Smooth muscle cell (in vitro differentiated cells): ENCODE measurements at regions not wholly inside any gene's neighbourhood (a gene's known extent, or its start where the extent isn't known, plus 50 kb on each side); places are given as distances from the start of the nearest gene placed in this dataset.
"Not testable (repeated sequence)": the region's sequence is repeated elsewhere in the genome, so short reads cannot be mapped to it uniquely, and the experiment has no call there.

Experiments used
- DNase-seq: peaks from one replicate; lab custom pipeline; 2025; ENCODE audit not compliant: unreplicated experiment; lab: John Stamatoyannopoulos, UW
- H2AFZ ChIP-seq: fragments of 200-600 bp; sonication (generic); 2 replicates; pipeline ENCODE4 v1.6.0; 2016; ENCODE audit warnings: antibody characterized with exemption, low read depth, mild to moderate bottlenecking
- H3F3A ChIP-seq: fragments of 200-600 bp; sonication (generic); 2 replicates; pipeline ENCODE4 v1.6.0; 2017; ENCODE audit warnings: antibody characterized with exemption, low read depth
- H3K27ac ChIP-seq: fragments of 200-600 bp; sonication (generic); 2 replicates; pipeline ENCODE4 v1.5.1; 2016; ENCODE audit warnings: low read depth, mild to moderate bottlenecking
- H3K27me3 ChIP-seq: fragments of 200-600 bp; sonication (generic); 2 replicates; pipeline ENCODE4 v1.6.1; 2016; ENCODE audit warnings: low read depth, mild to moderate bottlenecking
- H3K36me3 ChIP-seq: fragments of 200-600 bp; sonication (generic); 2 replicates; pipeline ENCODE4 v1.5.1; 2016; ENCODE audit warnings: low read depth
- H3K4me1 ChIP-seq: fragments of 200-600 bp; sonication (generic); 2 replicates; pipeline ENCODE4 v1.5.1; 2016; ENCODE audit warnings: low read depth
- H3K4me2 ChIP-seq: fragments of 200-600 bp; sonication (generic); 2 replicates; pipeline ENCODE4 v1.6.0; 2016; ENCODE audit warnings: mild to moderate bottlenecking
- H3K4me3 ChIP-seq: fragments of 200-600 bp; sonication (generic); 2 replicates; pipeline ENCODE4 v1.5.1; 2016; ENCODE audit warnings: mild to moderate bottlenecking
- H3K79me2 ChIP-seq: fragments of 200-600 bp; sonication (generic); 2 replicates; pipeline ENCODE4 v1.6.0; 2016; ENCODE audit warnings: low read depth, mild to moderate bottlenecking
- H3K9ac ChIP-seq: fragments of 200-600 bp; sonication (generic); 2 replicates; pipeline ENCODE4 v1.6.0; 2016; ENCODE audit warnings: low read depth
- H3K9me3 ChIP-seq: fragments of 200-600 bp; sonication (generic); replicated peaks from 2 replicates; pipeline ENCODE4 v1.5.1; 2016; ENCODE audit warnings: low read depth
- H4K20me1 ChIP-seq: fragments of 200-600 bp; sonication (generic); 2 replicates; pipeline ENCODE4 v1.6.0; 2016; ENCODE audit warnings: low read depth
- CTCF ChIP-seq: fragments of 200-600 bp; sonication (generic); IDR thresholded peaks from 2 replicates; pipeline ENCODE4 v1.5.1; 2017; ENCODE audit warnings: borderline replicate concordance, mild to moderate bottlenecking, antibody characterized with exemption; ENCODE audit not compliant: insufficient read depth, poor library complexity, severe bottlenecking
- WGBS: methylation state at CpG from one replicate; pipeline ENCODE4 v1.1.7; 2016; ENCODE audit warnings: low lambda C conversion rate; 5-methylcytosine and 5-hydroxymethylcytosine counted together

DNA sequence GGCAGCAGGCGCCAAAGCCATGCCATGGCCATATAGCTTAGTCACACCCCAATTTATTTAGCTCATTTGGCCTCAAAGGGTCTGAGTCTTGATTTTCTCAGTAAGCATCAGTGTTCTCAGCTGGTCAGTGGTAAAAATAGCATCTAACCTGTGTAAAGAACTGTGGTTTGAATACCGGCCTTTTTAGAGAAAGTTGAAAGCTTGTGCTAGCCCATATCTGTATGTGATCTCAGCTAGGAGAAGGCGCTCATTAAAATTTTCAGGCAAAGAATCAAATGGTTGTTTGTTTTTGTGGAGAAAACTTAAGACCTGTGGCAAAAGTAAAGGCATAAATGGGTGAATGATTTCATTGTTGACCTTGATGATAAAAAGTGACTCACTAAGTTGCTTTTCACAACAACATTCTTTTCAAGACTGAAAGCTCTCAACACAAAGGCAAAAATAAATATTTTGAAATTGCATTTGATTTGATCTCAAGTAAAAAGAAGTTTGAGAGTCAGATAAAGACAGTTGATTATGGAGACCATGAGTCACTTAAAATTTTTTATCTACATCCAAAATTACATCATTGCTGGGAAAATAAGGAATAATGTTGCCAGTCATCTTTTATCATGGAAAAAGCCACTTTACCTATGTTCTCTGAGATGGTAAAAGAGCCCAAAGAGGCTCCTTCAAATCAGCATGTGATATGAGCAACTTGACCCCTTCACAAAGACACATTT is 128.5 kb upstream of the RGS6 start:
- no peak overlapping the region for H3K4me2 ChIP-seq

DNA sequence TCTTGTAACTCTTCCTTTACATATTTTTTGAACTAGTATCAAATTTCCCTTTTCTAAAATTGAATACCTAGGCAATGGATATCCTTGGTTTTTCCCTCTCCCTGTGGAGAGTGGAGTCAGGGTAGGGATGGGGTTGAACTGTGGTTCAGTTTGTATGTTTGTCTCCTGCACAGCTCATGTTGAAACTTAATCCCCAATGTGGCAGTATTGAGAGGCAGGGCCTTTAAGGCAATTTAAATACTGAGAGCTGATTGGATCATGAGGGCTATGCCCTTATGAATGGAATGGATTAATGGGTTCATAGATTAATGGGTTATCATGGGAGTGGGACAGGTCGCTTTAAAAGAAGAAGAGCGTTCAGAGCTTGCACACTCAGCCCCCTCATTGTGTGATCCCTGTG is 127.2 kb upstream of the RGS6 start:
- H3K27me3 ChIP-seq: no peaks in the 10 kb centered on the region
- H2AFZ ChIP-seq: no peak overlapping the region
- H3K4me1 ChIP-seq: no peaks in the 10 kb centered on the region
- H3K4me3 ChIP-seq: no peak overlapping the region
- DNase-seq: no peak
- no peak for TF ChIP-seq CTCF
- no peaks in the 10 kb centered on the region for H3F3A ChIP-seq
- H3K4me2 ChIP-seq: no peak overlapping the region
- no peaks in the 10 kb centered on the region for H3K9me3 ChIP-seq
- no peaks in the 10 kb centered on the region for H3K79me2 ChIP-seq
- H3K27ac ChIP-seq: no peak overlapping the region
- no peaks in the 10 kb centered on the region for H4K20me1 ChIP-seq
- WGBS: 98% methylated on average over 2 of the region's 2 CpGs
- no peaks in the 10 kb centered on the region for H3K36me3 ChIP-seq
- no peak overlapping the region for H3K9ac ChIP-seq

More for the DNA sequence above, 128.5 kb upstream of the RGS6 start:
- Histone ChIP-seq H3K27ac (no peak overlapping the region), H2AFZ (no peak overlapping the region), H3K79me2 (no peaks in the 10 kb centered on the region), H3K9ac (no peak overlapping the region), H4K20me1 (no peaks in the 10 kb centered on the region), H3K36me3 (no peaks in the 10 kb centered on the region), H3K4me1 (no peaks in the 10 kb centered on the region), H3F3A (no peaks in the 10 kb centered on the region), H3K27me3 (no peaks in the 10 kb centered on the region), H3K9me3 (no peaks in the 10 kb centered on the region), H3K4me3 (no peak overlapping the region)
- WGBS: 61% methylated on average over 3 of the region's 3 CpGs
- DNase-seq: no peak
- TF ChIP-seq CTCF: no peak

DNA sequence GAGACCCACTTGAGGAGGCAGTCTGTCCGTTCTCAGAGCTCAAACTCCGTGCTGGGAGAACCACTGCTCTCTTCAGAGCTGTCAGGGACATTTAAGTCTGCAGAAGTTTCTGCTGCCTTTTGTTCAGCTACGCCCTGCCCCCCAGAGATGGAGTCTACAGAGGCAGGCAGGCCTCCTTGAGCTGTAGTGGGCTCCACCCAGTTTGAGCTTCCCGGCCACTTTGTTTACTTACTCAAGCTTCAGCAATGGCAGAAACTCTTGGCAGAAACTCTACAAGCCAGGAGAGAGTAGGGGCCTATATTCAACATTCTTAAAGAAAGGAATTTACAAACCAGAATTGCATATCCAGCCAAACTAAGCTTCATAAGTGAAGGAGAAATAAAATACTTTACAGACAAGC is 125.2 kb upstream of the RGS6 start:
- H3K4me2 ChIP-seq, H3K9ac ChIP-seq, H3K4me3 ChIP-seq, H3K27ac ChIP-seq, H3F3A ChIP-seq, H3K79me2 ChIP-seq, H3K36me3 ChIP-seq, H4K20me1 ChIP-seq, H3K9me3 ChIP-seq, H3K4me1 ChIP-seq, DNase-seq, H3K27me3 ChIP-seq: not testable (repeated sequence)
- peak overlapping the region; percentile 58 for H2AFZ ChIP-seq
- 63% methylated on average over 4 of the region's 4 CpGs for WGBS

DNA sequence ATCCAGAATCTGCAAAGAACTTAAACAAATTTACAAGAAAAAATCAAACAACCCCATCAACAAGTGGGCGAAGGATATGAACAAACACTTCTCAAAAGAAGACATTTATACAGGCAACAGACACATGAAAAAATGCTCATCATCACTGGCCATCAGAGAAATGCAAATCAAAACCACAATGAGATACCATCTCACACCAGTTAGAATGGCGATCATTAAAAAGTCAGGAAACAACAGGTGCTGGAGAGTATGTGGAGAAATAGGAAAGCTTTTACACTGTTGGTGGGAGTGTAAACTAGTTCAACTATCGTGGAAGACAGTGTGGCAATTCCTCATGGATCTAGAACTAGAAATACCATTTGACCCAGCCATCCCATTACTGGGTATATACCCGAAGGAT is 121.4 kb upstream of the RGS6 start:
- 92% methylated on average over 4 of the region's 4 CpGs for WGBS
- not testable (repeated sequence) for H3K4me3 ChIP-seq, H3K9me3 ChIP-seq, H3K36me3 ChIP-seq, H3K9ac ChIP-seq, H3K4me1 ChIP-seq, H3K79me2 ChIP-seq, H3K27me3 ChIP-seq, H2AFZ ChIP-seq, H3F3A ChIP-seq, DNase-seq, H3K27ac ChIP-seq, H4K20me1 ChIP-seq, H3K4me2 ChIP-seq

DNA sequence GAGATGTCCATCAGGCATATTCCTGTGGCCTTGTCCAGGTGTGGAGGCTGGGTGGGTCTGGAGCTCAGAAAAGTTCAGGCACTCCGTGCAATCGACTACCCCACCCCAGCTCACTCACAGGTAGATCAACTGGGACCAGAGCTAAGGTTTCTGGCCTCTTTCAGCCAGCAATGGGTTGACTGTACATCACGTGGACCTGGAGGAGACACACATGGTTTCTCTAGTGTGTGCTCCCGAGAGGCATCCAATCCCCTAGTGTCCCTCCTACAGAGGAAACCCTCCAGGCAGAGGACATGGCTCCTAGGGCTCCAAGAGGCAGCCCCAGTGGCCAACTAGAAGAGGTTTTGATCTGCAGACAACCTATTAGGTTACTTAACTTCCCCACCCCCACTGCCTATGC is 119.5 kb upstream of the RGS6 start:
- Histone ChIP-seq H3K4me1 (no peaks in the 10 kb centered on the region), H3K36me3 (no peaks in the 10 kb centered on the region), H2AFZ (no peak overlapping the region), H3K4me3 (no peak overlapping the region), H3K27ac (no peak overlapping the region), H3F3A (no peaks in the 10 kb centered on the region), H3K9me3 (no peaks in the 10 kb centered on the region), H4K20me1 (no peaks in the 10 kb centered on the region), H3K27me3 (no peaks in the 10 kb centered on the region), H3K4me2 (no peak overlapping the region), H3K79me2 (no peaks in the 10 kb centered on the region), H3K9ac (no peak overlapping the region)
- no peak for TF ChIP-seq CTCF
- no peak for DNase-seq
- 87% methylated on average over 4 of the region's 4 CpGs for WGBS
